ENCODE measurements at regions not wholly inside any gene's neighbourhood (a gene's known extent, or its start where the extent isn't known, plus 50 kb on each side); places are given as distances from the start of the nearest gene placed in this dataset.
"Not testable (repeated sequence)": the region's sequence is repeated elsewhere in the genome, so short reads cannot be mapped to it uniquely, and the experiment has no call there.

- no peak for FAIRE-seq
Measured at GRCh38 chr9:79026316-79026715, 545.4 kb upstream of the TLE4 start.

GRCh38 chr9:79028101-79028500, 543.7 kb upstream of the TLE4 start:
- FAIRE-seq: no peak

GRCh38 chr9:79034583-79034982, 537.2 kb upstream of the TLE4 start:
- FAIRE-seq: no peak

- FAIRE-seq: no peak
Measured at GRCh38 chr9:79037338-79037737, 534.4 kb upstream of the TLE4 start.

- no peak for FAIRE-seq
Measured at GRCh38 chr9:79040671-79041070, 531.1 kb upstream of the TLE4 start.

GRCh38 chr9:79041266-79041665, 530.5 kb upstream of the TLE4 start:
- FAIRE-seq: no peak

- no peak for FAIRE-seq
Measured at GRCh38 chr9:79043916-79044315, 527.8 kb upstream of the TLE4 start.

- no peak for FAIRE-seq
Measured at GRCh38 chr9:79046401-79046800, 525.4 kb upstream of the TLE4 start.

- FAIRE-seq: no peak
Measured at GRCh38 chr9:79049371-79049770, 522.4 kb upstream of the TLE4 start.

GRCh38 chr9:79053598-79053997, 518.2 kb upstream of the TLE4 start:
- no peak for FAIRE-seq

- FAIRE-seq: no peak
Measured at GRCh38 chr9:79054500-79054899, 517.3 kb upstream of the TLE4 start.

GRCh38 chr9:79056041-79056440, 515.7 kb upstream of the TLE4 start:
- no peak for FAIRE-seq

GRCh38 chr9:79057576-79057975, 514.2 kb upstream of the TLE4 start:
- FAIRE-seq: no peak

- FAIRE-seq: no peak
Measured at GRCh38 chr9:79060766-79061165, 511.0 kb upstream of the TLE4 start.

- FAIRE-seq: no peak
Measured at GRCh38 chr9:79061752-79062616, 509.8 kb upstream of the TLE4 start.

- FAIRE-seq: no peak
Measured at GRCh38 chr9:79073201-79073600, 498.6 kb upstream of the TLE4 start.

- FAIRE-seq: no peak
Measured at GRCh38 chr9:79080536-79080935, 491.2 kb upstream of the TLE4 start.

- no peak for FAIRE-seq
Measured at GRCh38 chr9:79083621-79084020, 488.1 kb upstream of the TLE4 start.

GRCh38 chr9:79087133-79087532, 484.6 kb upstream of the TLE4 start:
- FAIRE-seq: no peak

GRCh38 chr9:79089054-79089560, 482.7 kb upstream of the TLE4 start:
- no peak for FAIRE-seq

- not testable (repeated sequence) for FAIRE-seq
Measured at GRCh38 chr9:79089851-79090250, 481.9 kb upstream of the TLE4 start.

- FAIRE-seq: not testable (repeated sequence)
Measured at GRCh38 chr9:79103257-79103656, 468.5 kb upstream of the TLE4 start.

GRCh38 chr9:79104216-79104615, 467.5 kb upstream of the TLE4 start:
- FAIRE-seq: no peak

- FAIRE-seq: no peak
Measured at GRCh38 chr9:79104951-79105350, 466.8 kb upstream of the TLE4 start.

All from endometrium (tissue), 2 donors.